GM12875 (cell line): ENCODE measurements at regions not wholly inside any gene's neighbourhood (a gene's known extent, or its start where the extent isn't known, plus 50 kb on each side); places are given as distances from the start of the nearest gene placed in this dataset.
"Not testable (repeated sequence)": the region's sequence is repeated elsewhere in the genome, so short reads cannot be mapped to it uniquely, and the experiment has no call there.

Experiments
- H3K4me3 ChIP-seq: one replicate; pipeline ENCODE4 v1.5.1; 2011; ENCODE audit warnings: low read depth, low read length, control low read depth

DNA sequence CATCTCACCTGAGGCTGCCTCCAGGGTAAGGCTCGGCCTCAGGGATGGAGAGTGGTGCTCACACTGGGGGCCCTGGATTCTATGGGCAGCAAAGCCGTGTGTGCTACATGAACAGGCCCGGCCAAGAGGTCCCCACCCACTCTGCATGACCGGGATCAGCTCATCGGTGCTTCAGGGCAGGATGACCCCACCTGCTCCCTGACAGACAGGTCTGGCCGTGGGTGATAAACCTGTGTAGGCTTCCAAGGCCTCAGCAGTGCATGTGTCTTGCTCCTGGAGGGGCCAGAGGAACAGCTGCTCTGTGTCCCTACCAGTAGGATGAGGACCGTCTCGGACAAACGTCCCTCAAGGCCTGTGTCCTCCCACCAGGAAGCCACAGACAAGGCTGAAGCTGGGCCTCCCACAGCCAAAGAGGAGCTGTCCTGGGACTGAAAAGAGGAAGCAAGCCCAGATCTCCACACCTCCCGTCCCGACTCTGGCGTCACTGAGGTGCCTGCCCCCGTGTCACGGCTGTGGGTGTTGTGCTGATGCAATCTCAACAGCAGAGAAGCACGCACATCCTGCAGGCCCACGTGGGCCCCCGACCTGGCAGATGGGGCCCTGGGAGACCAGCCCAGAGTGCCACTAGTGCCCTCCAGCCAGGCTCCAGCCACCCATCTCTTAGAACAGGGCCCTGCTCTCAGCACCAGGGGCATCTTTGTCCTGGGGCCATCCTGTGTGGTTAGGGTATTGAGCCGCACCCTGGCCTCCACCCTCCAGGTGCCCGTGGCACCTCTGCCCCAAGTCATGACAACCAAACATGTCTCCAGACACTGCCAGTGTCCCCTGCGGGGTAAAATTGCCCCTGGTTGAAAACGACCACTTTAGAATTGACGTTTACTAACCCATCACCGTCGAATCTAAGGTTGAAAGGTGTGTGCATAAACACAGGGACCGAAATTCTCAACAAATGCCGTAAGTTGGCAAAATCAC is 5455.9 kb upstream of the TPTE start:
- H3K4me3 ChIP-seq = not testable (repeated sequence)

DNA sequence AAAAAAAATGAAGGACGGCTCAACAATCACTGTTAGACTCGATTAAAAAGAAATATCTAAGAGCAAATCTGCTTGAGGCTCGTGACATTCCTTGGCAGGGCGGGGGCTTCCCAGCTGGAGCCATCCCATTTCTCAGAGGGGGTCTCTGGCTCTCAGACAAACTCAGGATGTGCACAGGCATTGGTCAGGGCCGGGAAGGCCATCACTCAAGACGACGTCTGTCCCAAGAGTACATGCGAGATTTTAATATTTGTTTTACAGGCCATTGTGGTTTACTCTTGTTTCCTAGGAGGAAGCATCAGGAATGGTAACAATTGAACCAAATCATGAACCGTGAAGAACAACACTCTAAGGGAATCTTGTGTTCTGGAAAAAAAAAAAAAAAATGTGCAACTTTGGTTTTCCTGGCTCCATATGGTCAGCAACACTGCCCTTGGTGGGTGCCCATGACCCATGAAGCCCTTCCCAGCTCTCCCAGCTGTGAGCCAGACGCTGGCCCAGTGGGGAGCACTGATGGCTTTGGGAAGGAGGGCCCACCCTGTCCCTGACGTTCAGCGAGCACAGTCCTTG is 5454.6 kb upstream of the TPTE start:
- H3K4me3 ChIP-seq = not testable (repeated sequence)

DNA sequence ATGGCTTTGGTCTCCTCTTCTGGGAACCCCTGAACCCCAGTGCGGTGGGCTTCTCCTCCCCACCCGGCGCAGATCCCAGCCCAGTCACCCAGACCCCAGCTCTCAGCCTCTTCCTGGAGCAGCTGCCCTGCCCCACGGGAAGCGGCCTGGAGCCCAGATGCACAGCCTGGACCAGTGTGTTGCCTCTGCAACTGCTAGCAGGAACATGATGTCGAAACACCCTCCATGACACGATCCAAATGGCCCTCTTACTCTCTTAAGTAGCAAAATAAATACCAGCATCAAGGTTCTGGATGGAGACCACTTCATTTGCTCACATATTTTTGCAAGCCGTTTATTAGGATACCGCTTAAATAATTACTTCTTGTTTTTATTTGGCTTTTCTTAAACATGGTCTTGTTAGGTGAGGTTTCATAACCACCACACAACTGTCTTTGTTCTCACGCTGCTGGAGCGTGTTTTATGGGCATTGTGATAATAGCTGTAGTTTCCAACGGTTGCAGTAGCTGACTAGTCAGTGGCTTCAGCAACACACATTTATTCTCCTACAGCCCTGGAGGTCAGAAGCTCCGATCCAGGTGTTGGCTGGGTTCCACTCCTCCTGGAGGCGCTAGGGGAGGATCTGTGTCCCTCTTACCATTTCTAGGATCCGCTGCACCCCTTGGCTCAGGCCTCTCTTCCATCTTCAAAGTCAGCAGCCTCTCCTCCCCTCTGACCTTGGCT is 5453.9 kb upstream of the TPTE start:
- not testable (repeated sequence) for H3K4me3 ChIP-seq

DNA sequence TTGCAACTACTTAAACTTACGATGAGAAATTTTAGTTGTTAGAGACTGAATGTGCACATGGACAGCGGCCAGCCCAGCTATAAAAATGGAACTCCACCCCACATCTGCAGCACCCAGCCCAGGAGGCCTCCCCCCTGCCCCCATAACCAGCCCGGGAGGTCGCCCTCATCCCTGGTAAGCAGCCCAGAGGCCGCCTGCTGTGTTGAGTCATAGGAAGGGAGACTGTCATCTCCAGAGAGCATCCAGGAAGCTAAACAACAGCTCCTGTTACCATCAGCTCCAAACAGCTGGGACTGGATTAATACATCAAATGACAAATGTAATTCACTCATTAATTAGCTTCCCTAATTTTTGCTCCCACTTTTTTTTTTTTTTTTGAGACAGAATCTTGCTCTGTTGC is 5452.7 kb upstream of the TPTE start:
- not testable (repeated sequence) for H3K4me3 ChIP-seq

DNA sequence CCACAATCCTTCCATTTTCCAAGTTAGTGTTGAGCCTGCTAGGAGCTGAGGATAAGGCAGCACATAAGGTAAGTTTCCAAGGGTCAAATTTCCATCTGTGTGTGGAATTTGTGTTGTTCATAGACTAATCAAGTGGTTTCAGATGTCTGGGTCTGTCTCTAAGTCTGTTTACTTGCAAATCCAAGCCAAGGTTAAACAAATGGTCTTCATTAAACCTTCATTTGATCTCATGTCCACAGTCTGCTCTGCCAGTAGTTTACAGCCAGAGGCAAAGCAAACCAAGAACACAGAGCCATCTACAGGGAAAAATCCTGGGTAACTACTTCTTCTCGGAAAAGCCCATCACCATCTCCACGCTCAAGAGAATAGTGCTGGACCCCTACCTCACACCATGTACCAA is 5450.2 kb upstream of the TPTE start:
- not testable (repeated sequence) for H3K4me3 ChIP-seq

DNA sequence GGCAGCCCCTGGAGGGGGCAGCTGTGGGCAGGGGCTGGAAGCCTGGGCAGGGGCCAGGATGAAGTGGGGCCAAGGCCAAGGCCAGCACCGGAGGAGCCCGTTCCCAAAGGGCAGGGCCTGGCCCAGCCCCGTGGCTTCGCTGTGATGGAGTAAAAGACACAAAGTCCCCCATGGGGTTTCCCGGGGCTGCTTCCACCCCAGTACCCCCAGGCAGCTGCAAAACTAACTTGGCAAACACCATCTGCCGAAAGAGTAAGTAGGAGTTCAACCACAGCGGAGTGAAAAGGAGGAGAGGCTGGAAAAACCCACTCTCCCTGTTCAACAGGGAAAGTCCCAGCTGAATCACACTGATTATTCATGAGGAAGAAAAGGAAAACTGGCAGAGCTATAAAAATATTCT is 5444.5 kb upstream of the TPTE start:
- not testable (repeated sequence) for H3K4me3 ChIP-seq

DNA sequence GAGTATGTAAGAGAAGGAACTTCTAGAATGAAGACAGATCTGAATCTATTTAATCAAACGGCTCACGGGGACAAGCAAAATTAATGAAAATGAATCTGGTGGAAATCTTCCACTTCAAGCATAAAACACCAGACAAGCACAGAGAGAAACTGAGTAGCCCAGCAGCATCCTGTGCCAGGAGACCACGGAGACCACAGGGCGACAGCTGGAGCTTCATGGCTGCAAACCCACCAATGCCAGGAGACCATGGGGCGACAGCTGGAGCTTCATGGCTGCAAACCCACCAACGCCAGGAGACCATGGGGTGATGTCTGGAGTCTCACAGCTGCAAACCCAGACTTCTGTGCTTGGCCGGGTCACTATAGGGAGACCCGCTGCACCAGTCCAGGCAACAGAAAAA is 5442.0 kb upstream of the TPTE start:
- not testable (repeated sequence) for H3K4me3 ChIP-seq

DNA sequence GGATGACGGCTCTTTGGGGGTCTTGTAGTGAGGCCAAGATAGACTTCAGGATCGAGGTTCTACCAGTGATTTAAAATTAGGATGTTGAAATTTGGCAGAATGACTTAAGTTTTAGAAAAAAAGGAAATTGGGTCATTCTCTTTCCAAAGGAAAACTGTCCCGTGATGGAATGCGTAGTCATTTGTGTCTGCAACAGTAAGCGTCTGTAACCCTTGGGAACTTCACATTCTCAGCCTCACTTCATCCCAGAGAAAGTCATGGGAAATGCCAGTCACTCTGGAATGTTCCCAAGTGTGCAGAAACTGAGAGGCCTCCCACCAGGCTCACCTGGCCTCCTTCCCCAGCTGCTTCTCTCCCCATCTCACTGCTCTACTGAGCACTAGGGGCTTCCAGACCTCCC is 5441.4 kb upstream of the TPTE start:
- H3K4me3 ChIP-seq = not testable (repeated sequence)

DNA sequence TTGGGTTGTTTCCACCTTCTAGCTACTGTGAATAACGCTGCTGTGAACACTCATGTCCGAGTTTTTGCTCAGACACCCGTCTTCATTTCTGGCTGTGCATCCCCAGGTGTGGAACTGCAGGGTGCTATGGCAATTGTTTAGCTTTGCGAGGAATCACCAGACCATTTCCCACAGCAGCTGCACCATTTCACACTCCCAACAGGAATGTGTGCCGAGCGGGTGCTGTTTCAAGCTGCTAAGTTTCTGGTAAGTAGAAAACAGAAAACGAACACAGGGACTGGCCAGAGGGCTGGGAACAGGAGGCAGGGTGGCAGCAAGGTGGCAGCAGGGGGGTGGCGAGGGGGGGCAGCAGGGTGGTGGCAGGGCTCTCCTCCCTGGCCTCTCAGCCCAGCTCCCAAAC is 5437.1 kb upstream of the TPTE start:
- H3K4me3 ChIP-seq = not testable (repeated sequence)

DNA sequence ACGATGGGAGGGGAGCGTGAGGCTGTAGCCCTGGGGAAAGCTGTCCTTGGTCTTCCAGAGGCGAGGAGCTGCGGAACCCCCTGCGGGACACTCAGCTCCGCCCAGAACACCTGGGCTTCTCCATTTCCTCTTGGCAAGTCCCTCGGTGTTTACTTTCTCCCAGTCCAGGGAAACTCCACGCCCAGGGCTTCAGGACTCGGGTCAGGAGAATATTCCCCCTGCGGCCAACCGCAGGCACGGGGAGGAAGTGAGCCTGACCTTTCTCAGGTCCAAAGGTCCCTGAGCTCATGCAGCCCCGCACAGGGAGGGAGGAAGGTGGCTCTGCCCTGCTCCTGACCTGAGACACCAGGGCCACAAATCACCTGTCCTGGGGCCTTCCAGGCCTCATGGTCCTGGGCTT is 5435.9 kb upstream of the TPTE start:
- H3K4me3 ChIP-seq = not testable (repeated sequence)

DNA sequence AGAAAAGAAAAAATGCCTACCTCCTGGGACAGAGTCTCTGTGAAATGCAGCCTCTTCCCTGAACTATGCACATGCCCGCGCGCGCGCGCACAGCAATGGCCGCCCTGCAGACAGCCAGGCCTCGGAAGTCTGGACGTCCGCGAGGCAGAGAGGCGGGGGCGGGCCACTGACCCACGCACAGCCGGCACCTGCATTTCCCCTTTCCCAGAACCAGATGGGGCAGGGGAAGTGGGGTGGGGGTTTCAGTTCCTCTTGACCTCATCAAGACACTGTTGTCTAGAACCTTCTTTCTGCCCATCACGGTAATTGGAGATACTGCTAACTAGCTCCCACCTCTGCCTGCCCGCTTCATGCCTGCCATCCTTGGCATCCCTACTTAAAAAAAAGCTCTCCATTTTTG is 5435.0 kb upstream of the TPTE start:
- not testable (repeated sequence) for H3K4me3 ChIP-seq

DNA sequence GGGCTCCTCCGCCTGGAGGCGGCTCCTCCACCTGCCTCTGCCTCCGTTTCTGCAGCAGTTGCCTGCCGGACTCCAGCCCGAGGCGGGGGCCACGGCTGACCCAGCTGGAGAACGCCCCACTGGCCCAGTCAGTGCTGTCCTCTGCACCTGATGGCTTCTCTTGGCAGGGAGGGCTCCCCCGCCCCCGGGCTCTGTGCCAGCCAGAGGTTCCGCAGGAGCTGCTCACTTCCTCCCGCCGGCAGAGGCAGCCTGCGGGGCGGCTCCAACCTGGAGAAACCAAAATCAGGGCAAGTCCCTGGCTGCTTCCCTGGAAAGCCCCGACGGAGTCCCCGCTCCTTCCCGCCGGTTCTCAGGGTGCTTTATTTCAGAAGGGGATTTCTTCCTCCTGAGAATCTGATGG is 5432.6 kb upstream of the TPTE start:
- not testable (repeated sequence) for H3K4me3 ChIP-seq

DNA sequence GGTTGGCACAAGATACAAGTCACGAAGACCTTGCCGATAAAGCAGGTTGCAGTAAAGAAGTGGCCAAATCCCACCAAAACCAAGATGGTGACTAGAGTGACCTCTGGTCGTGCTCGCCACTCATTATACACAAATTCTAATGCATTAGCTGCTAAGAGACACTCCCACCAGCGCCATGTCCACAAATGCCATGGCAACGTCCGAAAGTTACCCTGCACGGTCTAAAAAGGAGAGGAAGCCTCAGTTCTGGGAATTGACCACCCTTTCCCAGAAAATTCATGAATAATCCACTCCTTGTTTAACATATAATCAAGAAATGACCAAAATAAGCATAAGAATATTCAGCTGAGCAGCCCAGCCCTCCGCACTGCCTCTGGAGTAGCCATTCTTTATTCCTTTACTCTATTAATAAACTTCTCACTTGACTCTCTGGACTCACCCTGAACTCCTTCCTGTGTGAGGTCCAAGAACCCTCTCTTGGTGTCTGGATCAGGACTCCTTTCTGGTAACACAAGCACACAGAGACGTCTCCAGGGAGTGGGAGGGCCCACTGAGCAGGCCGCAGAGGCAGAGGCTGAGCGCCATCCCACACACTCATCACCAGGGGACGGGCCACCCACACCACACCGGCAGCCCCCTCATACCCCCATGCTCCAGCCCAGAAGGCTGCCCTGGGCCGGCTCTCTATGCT is 5431.8 kb upstream of the TPTE start:
- not testable (repeated sequence) for H3K4me3 ChIP-seq

DNA sequence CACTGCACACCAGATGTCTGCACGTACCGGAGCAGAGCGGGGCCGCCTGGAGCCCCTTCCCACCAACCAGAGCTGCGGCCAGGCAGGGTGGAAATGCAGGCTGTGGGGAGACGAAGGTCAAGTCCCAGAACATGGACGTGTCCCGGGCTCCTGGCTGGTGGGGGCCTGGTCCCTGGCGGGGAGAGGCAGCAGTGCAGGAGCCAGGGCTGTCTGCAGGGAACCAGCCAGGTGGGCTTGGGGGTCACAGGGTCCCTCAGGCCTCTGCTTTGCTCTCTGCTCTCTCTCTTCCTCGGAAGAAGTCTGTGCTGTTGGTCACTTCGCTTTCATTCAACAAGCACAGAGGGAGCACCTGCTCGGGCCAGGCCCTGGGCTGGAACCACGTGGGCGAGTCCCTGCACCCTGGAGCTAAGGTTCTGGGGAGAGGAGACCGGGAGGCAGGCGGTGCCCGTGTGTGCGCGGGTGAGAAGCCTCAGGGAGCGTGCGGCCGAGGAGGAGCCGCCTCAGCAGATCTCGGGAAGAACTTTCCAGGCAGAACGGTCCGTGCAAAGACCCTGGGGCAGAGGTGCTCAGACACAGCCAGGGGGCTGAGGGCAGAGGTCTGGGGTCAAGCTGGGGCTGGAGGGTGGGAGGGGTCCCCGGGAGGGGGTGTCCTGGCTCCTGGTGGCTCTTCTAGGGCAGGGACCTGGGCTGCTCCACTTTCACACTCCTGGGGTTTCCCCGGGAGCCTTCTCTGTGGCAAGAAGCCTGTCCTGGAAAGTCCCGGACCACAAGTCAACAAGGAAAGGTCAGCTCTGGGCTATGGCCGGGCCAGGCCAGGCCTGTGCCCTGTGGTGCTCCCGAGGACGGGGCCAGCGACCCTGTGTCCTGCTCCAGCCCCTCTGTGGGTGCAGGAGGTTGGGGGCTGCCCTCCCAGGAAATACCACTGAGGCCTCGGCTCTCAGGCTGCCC is 5431.0 kb upstream of the TPTE start:
- H3K4me3 ChIP-seq = not testable (repeated sequence)

DNA sequence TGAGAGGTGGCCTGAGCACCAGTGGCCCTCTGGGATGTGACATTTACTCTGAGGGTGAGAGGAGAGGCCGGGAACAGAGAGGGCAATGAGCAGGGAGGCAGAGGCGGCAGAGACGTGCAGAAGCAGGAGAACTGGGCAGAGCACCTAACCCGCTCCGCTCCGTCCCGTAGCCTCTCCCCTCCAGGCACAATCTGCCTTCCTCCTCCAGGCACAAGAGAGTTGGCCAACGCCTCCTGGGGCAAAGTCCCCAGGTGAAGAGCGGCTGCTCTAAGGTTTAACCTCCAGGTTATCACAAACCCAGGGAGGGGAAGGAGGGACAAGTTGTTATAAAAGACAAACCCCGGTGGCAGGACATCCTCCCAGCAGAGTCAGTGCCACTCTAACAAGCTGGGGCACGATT is 5430.1 kb upstream of the TPTE start:
- H3K4me3 ChIP-seq = not testable (repeated sequence)

DNA sequence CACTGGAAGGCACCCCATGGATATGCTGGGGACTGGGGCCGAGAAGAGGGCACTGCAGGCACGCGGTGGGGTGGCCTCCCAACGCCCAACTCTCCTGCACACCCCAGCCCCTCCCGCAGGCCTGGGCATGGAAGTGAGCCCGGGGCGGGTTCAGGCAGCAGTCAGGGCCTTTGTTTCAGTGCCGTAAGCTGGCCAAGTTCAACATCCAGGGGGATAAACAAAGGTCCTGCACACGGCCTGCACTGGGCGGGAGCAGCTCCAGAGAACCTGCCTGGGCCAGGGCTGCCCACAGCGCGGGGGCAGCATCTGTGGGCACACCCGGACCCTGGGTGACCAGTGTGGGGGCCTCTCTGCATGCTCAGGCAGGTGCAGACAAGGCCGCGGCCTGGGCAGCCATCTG is 5425.8 kb upstream of the TPTE start:
- not testable (repeated sequence) for H3K4me3 ChIP-seq

DNA sequence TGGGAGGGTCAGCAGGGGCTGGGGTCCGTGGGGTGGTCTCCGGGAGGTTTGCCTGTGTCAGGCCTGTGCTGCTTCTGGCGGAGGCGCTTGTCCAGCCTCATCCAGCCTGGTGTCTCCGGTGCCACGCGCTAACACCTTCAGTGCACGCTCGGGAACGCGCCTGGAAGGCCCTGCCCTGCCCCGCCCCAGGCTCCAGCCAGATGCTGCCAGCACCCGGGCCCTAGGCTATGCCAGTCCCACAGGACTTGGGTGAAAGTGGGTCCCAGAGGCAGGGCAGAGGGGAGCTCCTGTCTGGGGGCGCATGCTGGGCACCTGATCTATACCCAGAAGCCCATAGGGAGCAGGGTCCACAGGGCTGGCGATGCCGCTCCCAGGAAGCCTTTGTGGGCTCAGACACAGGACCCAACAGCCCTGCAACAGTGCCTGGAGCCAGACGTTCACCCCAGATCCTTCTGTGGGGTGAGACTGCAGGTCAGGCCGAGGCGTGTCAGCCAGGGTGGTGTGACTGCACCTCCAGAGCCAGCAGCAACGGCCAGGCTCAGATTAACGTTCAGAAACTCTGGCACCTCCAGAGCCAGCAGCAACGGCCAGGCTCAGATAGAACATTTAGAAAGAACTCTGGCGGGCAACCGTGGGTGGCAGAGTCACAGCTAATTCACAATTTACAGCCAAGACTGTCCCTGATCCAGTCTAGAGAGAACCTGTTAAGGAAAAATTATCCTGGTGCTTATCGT is 5423.2 kb upstream of the TPTE start:
- not testable (repeated sequence) for H3K4me3 ChIP-seq

DNA sequence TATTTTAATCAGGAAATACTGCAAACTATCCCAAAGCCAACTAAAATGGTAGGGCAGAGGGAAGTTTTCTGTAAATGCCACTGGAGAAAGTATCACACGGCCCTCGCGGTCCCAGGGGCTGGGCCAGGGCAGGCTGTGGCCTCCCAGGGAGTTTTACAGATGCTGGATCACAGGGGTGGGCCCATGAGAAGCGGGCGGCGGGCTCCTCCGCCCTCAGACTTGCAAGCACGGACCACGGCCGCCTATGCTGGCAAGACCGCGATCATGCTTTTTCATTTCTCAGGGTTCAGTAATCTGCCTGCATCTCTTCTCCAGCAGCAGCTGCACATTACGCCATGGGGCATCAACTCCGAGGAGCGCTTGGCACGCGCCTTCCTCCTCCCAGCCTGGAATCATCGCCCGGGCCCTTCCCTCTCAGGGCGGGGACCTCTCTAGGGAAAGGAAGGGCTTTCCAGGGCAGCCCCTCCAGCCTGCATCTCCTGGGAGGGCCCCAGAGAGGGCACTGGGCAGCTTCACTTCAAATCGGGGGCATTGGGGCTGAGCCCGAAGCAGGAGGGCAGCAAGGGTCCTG is 5420.7 kb upstream of the TPTE start:
- not testable (repeated sequence) for H3K4me3 ChIP-seq

DNA sequence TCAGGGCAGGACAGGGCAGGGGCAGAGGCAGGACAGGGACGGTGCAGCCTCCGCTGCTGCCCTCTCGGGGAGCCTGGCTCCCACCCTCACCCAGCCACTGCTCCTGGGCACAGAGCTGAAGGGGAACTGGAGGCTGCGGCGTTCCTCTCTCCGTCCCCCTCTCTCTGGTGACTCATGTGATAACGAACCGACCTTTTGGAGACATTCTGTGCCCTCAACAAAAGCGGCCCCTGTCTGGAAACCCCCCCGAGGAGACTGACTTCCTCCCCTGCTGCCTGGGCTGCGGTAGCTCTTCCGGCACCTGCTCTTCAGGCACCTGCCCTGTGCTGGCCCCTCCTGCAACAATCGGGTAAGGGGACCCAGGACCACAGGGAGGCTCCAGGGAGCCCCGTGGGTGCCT is 5419.6 kb upstream of the TPTE start:
- peak overlapping the region; percentile 35 for H3K4me3 ChIP-seq
